ENCODE measurements at regions not wholly inside any gene's neighbourhood (a gene's known extent, or its start where the extent isn't known, plus 50 kb on each side); places are given as distances from the start of the nearest gene placed in this dataset.
"Not testable (repeated sequence)": the region's sequence is repeated elsewhere in the genome, so short reads cannot be mapped to it uniquely, and the experiment has no call there.

- TF ChIP-seq CTCF (IDR thresholded peaks at IDR 0.05; ENCODE audit: low read depth, low read length, poor library complexity, severe bottlenecking); EZH2phosphoT487 (IDR thresholded peaks at IDR 0.05; ENCODE audit: borderline replicate concordance, low read length): not testable (repeated sequence)
These were observed 162.3 kb downstream of the KBTBD2 start for GRCh38 chr7:32729335-32729675.
